ENCODE measurements at regions not wholly inside any gene's neighbourhood (a gene's known extent, or its start where the extent isn't known, plus 50 kb on each side); places are given as distances from the start of the nearest gene placed in this dataset.

DNA sequence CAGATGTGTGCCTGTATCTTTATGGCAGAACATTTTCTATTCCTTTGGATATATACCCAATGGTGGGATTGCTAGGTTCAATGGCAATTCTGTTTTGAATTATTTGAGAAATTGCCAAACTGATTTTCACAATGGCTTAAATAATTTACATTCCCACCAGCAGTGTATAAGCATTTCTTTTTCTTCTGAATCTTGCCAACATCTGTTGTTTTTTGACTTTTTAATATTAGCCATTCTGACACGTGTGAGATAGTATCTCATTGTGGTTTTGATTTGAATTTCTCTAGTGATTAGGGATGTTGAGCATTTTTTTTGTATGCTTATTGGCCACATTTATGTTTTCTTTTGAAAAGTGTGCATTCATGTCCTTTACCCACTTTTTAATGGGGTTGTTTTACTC, 864.3 kb upstream of the ADAMTS5 start:
- no peak for TF ChIP-seq EZH2 (IDR thresholded peaks at IDR 0.05; ENCODE audit: low read length)
- TF ChIP-seq, protein P1, sequence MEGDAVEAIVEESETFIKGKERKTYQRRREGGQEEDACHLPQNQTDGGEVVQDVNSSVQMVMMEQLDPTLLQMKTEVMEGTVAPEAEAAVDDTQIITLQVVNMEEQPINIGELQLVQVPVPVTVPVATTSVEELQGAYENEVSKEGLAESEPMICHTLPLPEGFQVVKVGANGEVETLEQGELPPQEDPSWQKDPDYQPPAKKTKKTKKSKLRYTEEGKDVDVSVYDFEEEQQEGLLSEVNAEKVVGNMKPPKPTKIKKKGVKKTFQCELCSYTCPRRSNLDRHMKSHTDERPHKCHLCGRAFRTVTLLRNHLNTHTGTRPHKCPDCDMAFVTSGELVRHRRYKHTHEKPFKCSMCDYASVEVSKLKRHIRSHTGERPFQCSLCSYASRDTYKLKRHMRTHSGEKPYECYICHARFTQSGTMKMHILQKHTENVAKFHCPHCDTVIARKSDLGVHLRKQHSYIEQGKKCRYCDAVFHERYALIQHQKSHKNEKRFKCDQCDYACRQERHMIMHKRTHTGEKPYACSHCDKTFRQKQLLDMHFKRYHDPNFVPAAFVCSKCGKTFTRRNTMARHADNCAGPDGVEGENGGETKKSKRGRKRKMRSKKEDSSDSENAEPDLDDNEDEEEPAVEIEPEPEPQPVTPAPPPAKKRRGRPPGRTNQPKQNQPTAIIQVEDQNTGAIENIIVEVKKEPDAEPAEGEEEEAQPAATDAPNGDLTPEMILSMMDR (optimal IDR thresholded peaks at IDR 0.05 in 1 of 3, IDR thresholded peaks at IDR 0.05 in 1 of 3, conservative IDR thresholded peaks at IDR 0.05 in 1 of 3; ENCODE audit: extremely low read depth in 1 of 3, insufficient read depth in 2 of 3, low read length in 3 of 3): no peak
